ENCODE measurements at regions not wholly inside any gene's neighbourhood (a gene's known extent, or its start where the extent isn't known, plus 50 kb on each side); places are given as distances from the start of the nearest gene placed in this dataset.

- no peak overlapping the region for H3K4me3 ChIP-seq (ENCODE audit: insufficient read depth, low read depth, low read length)
- H3K27me3 ChIP-seq (ENCODE audit: control insufficient read depth, insufficient read depth, low read length): no peaks in the 10 kb centered on the region
- DNase-seq: no peak
- H3K36me3 ChIP-seq (replicated peaks; ENCODE audit: control insufficient read depth, insufficient read depth, low read length): no peaks in the 10 kb centered on the region
These were observed 122.4 kb downstream of the TES start for GRCh38 chr7:116332766-116333165.

GRCh38 chr7:116334555-116334954 lies 124.2 kb downstream of the TES start:
- DNase-seq: no peak
- no peaks in the 10 kb centered on the region for H3K36me3 ChIP-seq (replicated peaks; ENCODE audit: control insufficient read depth, insufficient read depth, low read length)
- H3K27me3 ChIP-seq (ENCODE audit: control insufficient read depth, insufficient read depth, low read length): no peaks in the 10 kb centered on the region
- no peak overlapping the region for H3K4me3 ChIP-seq (ENCODE audit: insufficient read depth, low read depth, low read length)

- H3K27me3 ChIP-seq (ENCODE audit: control insufficient read depth, insufficient read depth, low read length): no peaks in the 10 kb centered on the region
- H3K4me3 ChIP-seq (ENCODE audit: insufficient read depth, low read depth, low read length): no peak overlapping the region
- no peak for DNase-seq
- no peaks in the 10 kb centered on the region for H3K36me3 ChIP-seq (replicated peaks; ENCODE audit: control insufficient read depth, insufficient read depth, low read length)
These were observed 126.7 kb downstream of the TES start for GRCh38 chr7:116337018-116337417.

- no peak for DNase-seq
- H3K4me3 ChIP-seq (ENCODE audit: insufficient read depth, low read depth, low read length): no peak overlapping the region
- H3K36me3 ChIP-seq (replicated peaks; ENCODE audit: control insufficient read depth, insufficient read depth, low read length): no peaks in the 10 kb centered on the region
- no peaks in the 10 kb centered on the region for H3K27me3 ChIP-seq (ENCODE audit: control insufficient read depth, insufficient read depth, low read length)
These were observed 127.5 kb downstream of the TES start for GRCh38 chr7:116337800-116338199.

- no peaks in the 10 kb centered on the region for H3K36me3 ChIP-seq (replicated peaks; ENCODE audit: control insufficient read depth, insufficient read depth, low read length)
- DNase-seq: no peak
- no peak overlapping the region for H3K4me3 ChIP-seq (ENCODE audit: insufficient read depth, low read depth, low read length)
- no peaks in the 10 kb centered on the region for H3K27me3 ChIP-seq (ENCODE audit: control insufficient read depth, insufficient read depth, low read length)
These were observed 129.2 kb downstream of the TES start for GRCh38 chr7:116339564-116339963.

DNA sequence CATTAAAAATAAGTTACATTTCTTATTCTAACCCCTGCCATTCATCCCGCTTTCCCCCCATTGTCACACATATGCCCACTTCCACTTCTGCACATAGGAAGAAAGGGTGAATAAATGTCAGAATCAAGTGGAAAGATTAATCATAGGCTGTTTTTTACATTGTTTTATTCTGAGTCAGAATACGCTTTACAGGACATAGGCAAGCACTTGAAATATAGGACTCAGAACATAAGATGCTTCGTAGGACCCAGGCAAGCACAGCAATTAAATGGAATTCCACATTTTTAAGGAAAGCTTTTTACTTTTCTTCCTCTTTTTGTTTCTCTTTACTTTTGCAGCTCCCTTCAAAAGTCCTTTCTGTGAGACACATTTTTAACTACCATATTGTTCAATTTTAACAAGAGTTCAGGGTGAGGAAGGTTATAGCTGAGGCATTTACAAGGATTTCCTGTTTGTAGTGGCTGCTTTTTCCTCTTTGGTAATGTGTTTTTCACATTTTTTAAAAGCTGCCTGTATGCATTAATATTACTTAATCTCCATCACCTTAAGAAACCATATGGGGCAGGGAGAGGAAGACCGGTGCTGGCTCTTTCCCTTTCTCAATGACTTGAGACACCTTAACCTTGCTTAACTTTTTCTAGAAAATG lies 130.0 kb downstream of the TES start:
- Histone ChIP-seq H3K4me3 (ENCODE audit: insufficient read depth, low read depth, low read length) (no peak overlapping the region), H3K36me3 (replicated peaks; ENCODE audit: control insufficient read depth, insufficient read depth, low read length) (no peaks in the 10 kb centered on the region), H3K27me3 (ENCODE audit: control insufficient read depth, insufficient read depth, low read length) (no peaks in the 10 kb centered on the region)
- no peak for DNase-seq

- no peaks in the 10 kb centered on the region for H3K27me3 ChIP-seq (ENCODE audit: control insufficient read depth, insufficient read depth, low read length)
- no peaks in the 10 kb centered on the region for H3K36me3 ChIP-seq (replicated peaks; ENCODE audit: control insufficient read depth, insufficient read depth, low read length)
- DNase-seq: no peak
These were observed 130.9 kb downstream of the TES start for GRCh38 chr7:116340943-116341907.

GRCh38 chr7:116342125-116342524 lies 131.8 kb downstream of the TES start:
- no peak for DNase-seq
- no peaks in the 10 kb centered on the region for H3K36me3 ChIP-seq (replicated peaks; ENCODE audit: control insufficient read depth, insufficient read depth, low read length)
- H3K27me3 ChIP-seq (ENCODE audit: control insufficient read depth, insufficient read depth, low read length): no peaks in the 10 kb centered on the region
- H3K4me3 ChIP-seq (ENCODE audit: insufficient read depth, low read depth, low read length): no peak overlapping the region

More at GRCh38 chr7:116340943-116341907, 130.9 kb downstream of the TES start:
- H3K4me3 ChIP-seq (ENCODE audit: insufficient read depth, low read depth, low read length): no peak overlapping the region

DNA sequence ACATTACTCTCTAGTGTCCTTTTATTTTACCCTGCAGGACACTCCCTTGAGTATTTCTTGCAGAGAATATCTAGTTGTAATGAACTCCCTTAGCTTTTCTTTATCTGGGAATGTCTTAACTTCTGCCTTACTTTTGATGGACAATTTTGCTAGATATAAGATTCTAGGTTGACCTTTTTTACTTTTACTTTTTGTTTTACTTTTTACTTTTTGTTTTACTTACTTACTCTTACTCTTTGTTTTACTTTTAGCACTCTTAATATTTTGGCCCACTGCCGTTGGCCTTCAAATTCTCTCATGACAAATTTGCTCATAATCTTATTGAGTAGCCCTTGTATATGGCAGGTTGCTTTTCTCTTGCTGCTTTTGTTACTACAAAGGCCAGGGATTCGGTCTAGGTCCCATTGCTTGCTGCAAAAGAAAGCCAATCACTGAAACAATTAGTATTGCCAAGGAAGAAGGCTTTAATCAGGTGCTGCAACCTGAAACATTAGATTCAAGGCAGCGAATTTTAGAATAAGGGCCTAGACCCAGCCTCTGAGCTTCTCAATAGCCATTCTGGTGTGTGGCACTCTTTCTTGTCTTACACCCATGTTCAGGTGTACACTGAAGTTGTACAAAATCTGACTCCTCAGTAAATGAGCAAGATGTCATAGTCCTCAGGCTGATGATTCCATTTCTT lies 137.0 kb downstream of the TES start:
- Histone ChIP-seq H3K4me3 (ENCODE audit: insufficient read depth, low read depth, low read length) (no peak overlapping the region), H3K36me3 (replicated peaks; ENCODE audit: control insufficient read depth, insufficient read depth, low read length) (no peaks in the 10 kb centered on the region), H3K27me3 (ENCODE audit: control insufficient read depth, insufficient read depth, low read length) (no peaks in the 10 kb centered on the region)
- no peak for DNase-seq

DNA sequence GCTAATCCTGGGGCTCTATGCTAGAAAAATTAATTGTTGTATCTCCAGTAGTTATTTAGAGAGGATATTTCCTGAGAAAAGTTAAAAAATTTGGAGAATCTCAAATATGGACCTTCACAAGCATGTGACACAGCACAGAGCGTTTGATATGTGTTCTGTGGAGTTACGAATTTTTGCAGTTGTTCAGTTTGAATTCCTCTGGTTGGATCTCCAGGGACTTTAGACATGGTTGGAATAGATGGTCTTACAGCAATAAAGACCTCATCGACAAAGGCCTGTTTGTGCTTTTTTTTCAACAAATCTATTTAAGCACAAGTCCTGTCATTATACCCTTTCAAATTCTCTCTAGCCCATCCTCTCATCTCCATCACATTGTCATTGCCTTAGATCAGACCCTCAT lies 138.0 kb downstream of the TES start:
- Histone ChIP-seq H3K4me3 (ENCODE audit: insufficient read depth, low read depth, low read length) (no peak overlapping the region), H3K27me3 (ENCODE audit: control insufficient read depth, insufficient read depth, low read length) (no peaks in the 10 kb centered on the region), H3K36me3 (replicated peaks; ENCODE audit: control insufficient read depth, insufficient read depth, low read length) (no peaks in the 10 kb centered on the region)
- no peak for DNase-seq

- Histone ChIP-seq H3K4me3 (ENCODE audit: insufficient read depth, low read depth, low read length) (no peak overlapping the region), H3K27me3 (ENCODE audit: control insufficient read depth, insufficient read depth, low read length) (no peaks in the 10 kb centered on the region), H3K36me3 (replicated peaks; ENCODE audit: control insufficient read depth, insufficient read depth, low read length) (no peaks in the 10 kb centered on the region)
- no peak for DNase-seq
These were observed 141.6 kb downstream of the TES start for GRCh38 chr7:116351966-116352365.

- Histone ChIP-seq H3K27me3 (ENCODE audit: control insufficient read depth, insufficient read depth, low read length) (no peaks in the 10 kb centered on the region), H3K36me3 (replicated peaks; ENCODE audit: control insufficient read depth, insufficient read depth, low read length) (no peaks in the 10 kb centered on the region), H3K4me3 (ENCODE audit: insufficient read depth, low read depth, low read length) (no peak overlapping the region)
- DNase-seq: no peak
These were observed 143.3 kb downstream of the TES start for GRCh38 chr7:116353647-116354046.

DNA sequence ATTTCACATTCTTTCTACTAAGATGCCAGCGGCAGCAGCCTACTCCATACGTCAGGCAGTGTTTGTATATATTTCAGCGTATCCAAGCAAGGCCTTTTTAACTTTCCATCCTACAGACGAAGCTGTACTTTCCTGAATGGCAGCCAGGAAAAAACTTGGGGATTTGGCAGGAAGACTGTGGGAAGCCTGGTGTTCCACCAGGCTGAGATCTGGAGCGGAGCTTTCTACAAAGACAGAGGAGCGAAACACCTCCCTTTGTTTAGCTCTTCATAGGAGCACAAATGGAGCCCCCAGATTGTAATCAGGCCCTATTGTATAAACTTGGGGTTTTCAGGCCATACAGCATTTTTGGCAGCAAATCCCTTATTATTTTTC lies 143.8 kb downstream of the TES start:
- no peak for DNase-seq
- Histone ChIP-seq H3K27me3 (ENCODE audit: control insufficient read depth, insufficient read depth, low read length) (no peaks in the 10 kb centered on the region), H3K36me3 (replicated peaks; ENCODE audit: control insufficient read depth, insufficient read depth, low read length) (no peaks in the 10 kb centered on the region), H3K4me3 (ENCODE audit: insufficient read depth, low read depth, low read length) (no peak overlapping the region)

- Histone ChIP-seq H3K27me3 (ENCODE audit: control insufficient read depth, insufficient read depth, low read length) (no peaks in the 10 kb centered on the region), H3K4me3 (ENCODE audit: insufficient read depth, low read depth, low read length) (no peak overlapping the region), H3K36me3 (replicated peaks; ENCODE audit: control insufficient read depth, insufficient read depth, low read length) (no peaks in the 10 kb centered on the region)
- no peak for DNase-seq
These were observed 144.4 kb downstream of the TES start for GRCh38 chr7:116354546-116355423.

All from H7 (cell line).